HEK293 (cell line): ENCODE measurements at regions not wholly inside any gene's neighbourhood (a gene's known extent, or its start where the extent isn't known, plus 50 kb on each side); places are given as distances from the start of the nearest gene placed in this dataset.
A peak's percentile ranks its signal among the peaks of the same experiment; 100 is the strongest.

Experiments used
- CTCF ChIA-PET: fragments of 350-600 bp; formaldehyde crosslinking; extraction: SDS; loops from one replicate; lab custom pipeline; 2021; ENCODE audit warnings: antibody characterized with exemption; lab: Yijun Ruan, JAX
- POLR2A ChIA-PET: fragments of 300-600 bp; formaldehyde crosslinking; extraction: SDS; loops from one replicate; lab custom pipeline; 2020; ENCODE audit warnings: antibody characterized with exemption, inconsistent platforms; lab: Yijun Ruan, JAX
- H3K27ac ChIP-seq: fragments of 200-500 bp; sonication (Bioruptor generic); 2 replicates; pipeline ENCODE4 v1.5.1; 2014; ENCODE audit warnings: low read depth, low read length, control low read depth, inconsistent platforms; ENCODE audit errors: extremely low read depth
- H3K36me3 ChIP-seq, 2 experiments: fragments of 200-500 bp in 1 of 2; sonication (Bioruptor generic) in 1 of 2; 1 replicate in 1 of 2; 2 replicates in 1 of 2; pipeline ENCODE4 v1.5.1; 2014 to 2017; ENCODE audit warnings: inconsistent platforms in 2 of 2, low read length in 2 of 2; ENCODE audit not compliant: control insufficient read depth in 2 of 2, insufficient read depth in 1 of 2
- H3K4me1 ChIP-seq: fragments of 200-500 bp; sonication (Bioruptor generic); 2 replicates; pipeline ENCODE4 v1.5.1; 2014; ENCODE audit warnings: mild to moderate bottlenecking, low read length, inconsistent platforms; ENCODE audit not compliant: control insufficient read depth, insufficient read depth
- H3K4me3 ChIP-seq: 2 replicates; pipeline ENCODE4 v1.5.1; 2011; ENCODE audit warnings: low read depth, mild to moderate bottlenecking, control low read depth, low read length, moderate library complexity
- H3K9me3 ChIP-seq: fragments of 200-500 bp; sonication (Bioruptor generic); 2 replicates; pipeline ENCODE4 v1.5.1; 2014; ENCODE audit warnings: low read depth, low read length, inconsistent platforms; ENCODE audit not compliant: control insufficient read depth, insufficient read depth
- GLI2 ChIP-seq: fragments of 450-650 bp; formaldehyde crosslinking; IDR thresholded peaks from 2 replicates; pipeline ENCODE4; 2017; ENCODE audit warnings: missing biosample characterization, missing genetic modification characterization, low read depth, borderline replicate concordance
- GLIS2 ChIP-seq: fragments of 450-650 bp; formaldehyde crosslinking; IDR thresholded peaks from 2 replicates; pipeline ENCODE4 v1.5.1; 2016; ENCODE audit warnings: missing biosample characterization, missing genetic modification characterization
- SALL2 ChIP-seq: fragments of 450-650 bp; formaldehyde crosslinking; IDR thresholded peaks from 2 replicates; pipeline ENCODE4 v1.5.0; 2017; ENCODE audit warnings: missing biosample characterization, mild to moderate bottlenecking, missing genetic modification characterization, borderline replicate concordance
- ZNF10 ChIP-seq: fragments of 450-650 bp; formaldehyde crosslinking; IDR thresholded peaks from 2 replicates; pipeline ENCODE4 v1.5.1; 2017; ENCODE audit warnings: missing biosample characterization, missing genetic modification characterization
- ZNF391 ChIP-seq: fragments of 450-650 bp; formaldehyde crosslinking; IDR thresholded peaks from 2 replicates; pipeline ENCODE4 v1.5.1; 2016; ENCODE audit warnings: low read depth, missing biosample characterization, missing genetic modification characterization, borderline replicate concordance
- ZNF423 ChIP-seq: fragments of 450-650 bp; formaldehyde crosslinking; IDR thresholded peaks from 2 replicates; pipeline ENCODE4 v1.5.1; 2016; ENCODE audit warnings: missing biosample characterization, missing genetic modification characterization
- ZNF521 ChIP-seq: fragments of 450-650 bp; formaldehyde crosslinking; IDR thresholded peaks from 2 replicates; pipeline ENCODE4 v1.5.1; 2017; ENCODE audit warnings: missing biosample characterization, mild to moderate bottlenecking, missing genetic modification characterization
- ZNF580 ChIP-seq: fragments of 450-650 bp; formaldehyde crosslinking; IDR thresholded peaks from 2 replicates; pipeline ENCODE4 v1.5.1; 2016; ENCODE audit warnings: missing biosample characterization, missing genetic modification characterization
- ZNF639 ChIP-seq: fragments of 450-650 bp; formaldehyde crosslinking; IDR thresholded peaks from 2 replicates; pipeline ENCODE4 v1.5.1; 2016; ENCODE audit warnings: missing biosample characterization, missing genetic modification characterization
- ZNF791 ChIP-seq: fragments of 450-650 bp; formaldehyde crosslinking; IDR thresholded peaks from 2 replicates; pipeline ENCODE4 v1.5.1; 2016; ENCODE audit warnings: missing biosample characterization, missing genetic modification characterization
- TF ChIP-seq, protein P1 (sequence below): fragments of 450-650 bp; formaldehyde crosslinking; IDR thresholded peaks from 2 replicates; pipeline ENCODE4 v1.5.1; 2016; ENCODE audit warnings: missing biosample characterization, missing genetic modification characterization
- TF ChIP-seq, protein P2 (sequence below): fragments of 450-650 bp; formaldehyde crosslinking; IDR thresholded peaks from 2 replicates; pipeline ENCODE4 v1.5.1; 2016; ENCODE audit warnings: missing biosample characterization, missing genetic modification characterization, borderline replicate concordance
- TF ChIP-seq, protein P3 (sequence below): fragments of 450-650 bp; formaldehyde crosslinking; conservative IDR thresholded peaks from 2 replicates; pipeline ENCODE4 v1.5.1; 2016; ENCODE audit warnings: low read depth, missing biosample characterization, missing genetic modification characterization
- TF ChIP-seq, protein P4 (sequence below): fragments of 450-650 bp; formaldehyde crosslinking; IDR thresholded peaks from 2 replicates; pipeline ENCODE4 v1.5.1; 2016; ENCODE audit warnings: missing biosample characterization, missing genetic modification characterization
- TF ChIP-seq, protein P5 (sequence below): IDR thresholded peaks from 2 replicates; pipeline ENCODE4 v1.6.1; 2011; ENCODE audit warnings: mild to moderate bottlenecking, low read depth, low read length, borderline replicate concordance
- TF ChIP-seq, protein P6 (sequence below): fragments of 450-650 bp; formaldehyde crosslinking; IDR thresholded peaks from 2 replicates; pipeline ENCODE4 v1.5.1; 2017; ENCODE audit warnings: missing biosample characterization, missing genetic modification characterization

GRCh38 chr9:109857336-109857735 is 77.3 kb downstream of the PALM2AKAP2 start:
- Histone ChIP-seq H3K9me3 (no peaks in the 10 kb centered on the region), H3K27ac (no peak overlapping the region), H3K4me1 (no peaks in the 10 kb centered on the region), H3K36me3 (no peaks in the 10 kb centered on the region), H3K4me3 (no peak overlapping the region)
- ChIA-PET CTCF (interaction anchor here (1.2 to 1.8 kb wide), 2 partner anchors 41 to 46 kb away, joined by 3 to 4 read pairs; no protein-coding TSS in a partner anchor), POLR2A (no interaction called here)
- TF ChIP-seq GLI2 (tag by site-specific recombination) (no peak), ZNF391 (tag by site-specific recombination) (no peak)

GRCh38 chr9:109859447-109859846 is 79.4 kb downstream of the PALM2AKAP2 start:
- POLR2A ChIA-PET, result no interaction called here

GRCh38 chr9:109860521-109860920 is 80.5 kb downstream of the PALM2AKAP2 start:
- H3K9me3 ChIP-seq, result no peaks in the 10 kb centered on the region
- H3K36me3 ChIP-seq, result no peaks in the 10 kb centered on the region
- H3K4me1 ChIP-seq, result no peaks in the 10 kb centered on the region
- H3K4me3 ChIP-seq, result no peak overlapping the region
- H3K27ac ChIP-seq, result no peak overlapping the region
- CTCF ChIA-PET, result interaction anchor here (0.6 to 1.8 kb wide), 7 partner anchors 18 to 303 kb away, joined by 3 to 8 read pairs (median 4); no protein-coding TSS in a partner anchor
- POLR2A ChIA-PET, result no interaction called here
- TF ChIP-seq ZNF423 (tag by site-specific recombination), result no peak
- TF ChIP-seq, protein P1, sequence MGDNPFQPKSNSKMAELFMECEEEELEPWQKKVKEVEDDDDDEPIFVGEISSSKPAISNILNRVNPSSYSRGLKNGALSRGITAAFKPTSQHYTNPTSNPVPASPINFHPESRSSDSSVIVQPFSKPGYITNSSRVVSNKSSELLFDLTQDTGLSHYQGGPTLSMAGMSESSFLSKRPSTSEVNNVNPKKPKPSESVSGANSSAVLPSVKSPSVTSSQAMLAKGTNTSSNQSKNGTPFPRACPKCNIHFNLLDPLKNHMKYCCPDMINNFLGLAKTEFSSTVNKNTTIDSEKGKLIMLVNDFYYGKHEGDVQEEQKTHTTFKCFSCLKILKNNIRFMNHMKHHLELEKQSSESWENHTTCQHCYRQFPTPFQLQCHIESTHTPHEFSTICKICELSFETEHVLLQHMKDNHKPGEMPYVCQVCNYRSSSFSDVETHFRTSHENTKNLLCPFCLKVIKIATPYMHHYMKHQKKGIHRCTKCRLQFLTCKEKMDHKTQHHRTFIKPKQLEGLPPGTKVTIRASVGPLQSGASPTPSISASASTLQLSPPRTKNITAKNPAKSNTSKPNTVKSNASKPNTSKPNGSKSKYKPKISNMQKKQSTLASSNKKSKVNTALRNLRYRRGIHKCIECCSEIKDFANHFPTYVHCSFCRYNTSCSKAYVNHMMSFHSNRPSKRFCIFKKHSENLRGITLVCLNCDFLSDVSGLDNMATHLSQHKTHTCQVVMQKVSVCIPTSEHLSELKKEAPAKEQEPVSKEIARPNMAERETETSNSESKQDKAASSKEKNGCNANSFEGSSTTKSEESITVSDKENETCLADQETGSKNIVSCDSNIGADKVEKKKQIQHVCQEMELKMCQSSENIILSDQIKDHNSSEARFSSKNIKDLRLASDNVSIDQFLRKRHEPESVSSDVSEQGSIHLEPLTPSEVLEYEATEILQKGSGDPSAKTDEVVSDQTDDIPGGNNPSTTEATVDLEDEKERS (tag by site-specific recombination), result no peak
- TF ChIP-seq ZNF791 (tag by site-specific recombination), result no peak
- TF ChIP-seq GLIS2 (tag by site-specific recombination), result no peak
- TF ChIP-seq, protein P2, sequence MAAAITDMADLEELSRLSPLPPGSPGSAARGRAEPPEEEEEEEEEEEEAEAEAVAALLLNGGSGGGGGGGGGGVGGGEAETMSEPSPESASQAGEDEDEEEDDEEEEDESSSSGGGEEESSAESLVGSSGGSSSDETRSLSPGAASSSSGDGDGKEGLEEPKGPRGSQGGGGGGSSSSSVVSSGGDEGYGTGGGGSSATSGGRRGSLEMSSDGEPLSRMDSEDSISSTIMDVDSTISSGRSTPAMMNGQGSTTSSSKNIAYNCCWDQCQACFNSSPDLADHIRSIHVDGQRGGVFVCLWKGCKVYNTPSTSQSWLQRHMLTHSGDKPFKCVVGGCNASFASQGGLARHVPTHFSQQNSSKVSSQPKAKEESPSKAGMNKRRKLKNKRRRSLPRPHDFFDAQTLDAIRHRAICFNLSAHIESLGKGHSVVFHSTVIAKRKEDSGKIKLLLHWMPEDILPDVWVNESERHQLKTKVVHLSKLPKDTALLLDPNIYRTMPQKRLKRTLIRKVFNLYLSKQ (tag by site-specific recombination), result no peak
- TF ChIP-seq, protein P3, sequence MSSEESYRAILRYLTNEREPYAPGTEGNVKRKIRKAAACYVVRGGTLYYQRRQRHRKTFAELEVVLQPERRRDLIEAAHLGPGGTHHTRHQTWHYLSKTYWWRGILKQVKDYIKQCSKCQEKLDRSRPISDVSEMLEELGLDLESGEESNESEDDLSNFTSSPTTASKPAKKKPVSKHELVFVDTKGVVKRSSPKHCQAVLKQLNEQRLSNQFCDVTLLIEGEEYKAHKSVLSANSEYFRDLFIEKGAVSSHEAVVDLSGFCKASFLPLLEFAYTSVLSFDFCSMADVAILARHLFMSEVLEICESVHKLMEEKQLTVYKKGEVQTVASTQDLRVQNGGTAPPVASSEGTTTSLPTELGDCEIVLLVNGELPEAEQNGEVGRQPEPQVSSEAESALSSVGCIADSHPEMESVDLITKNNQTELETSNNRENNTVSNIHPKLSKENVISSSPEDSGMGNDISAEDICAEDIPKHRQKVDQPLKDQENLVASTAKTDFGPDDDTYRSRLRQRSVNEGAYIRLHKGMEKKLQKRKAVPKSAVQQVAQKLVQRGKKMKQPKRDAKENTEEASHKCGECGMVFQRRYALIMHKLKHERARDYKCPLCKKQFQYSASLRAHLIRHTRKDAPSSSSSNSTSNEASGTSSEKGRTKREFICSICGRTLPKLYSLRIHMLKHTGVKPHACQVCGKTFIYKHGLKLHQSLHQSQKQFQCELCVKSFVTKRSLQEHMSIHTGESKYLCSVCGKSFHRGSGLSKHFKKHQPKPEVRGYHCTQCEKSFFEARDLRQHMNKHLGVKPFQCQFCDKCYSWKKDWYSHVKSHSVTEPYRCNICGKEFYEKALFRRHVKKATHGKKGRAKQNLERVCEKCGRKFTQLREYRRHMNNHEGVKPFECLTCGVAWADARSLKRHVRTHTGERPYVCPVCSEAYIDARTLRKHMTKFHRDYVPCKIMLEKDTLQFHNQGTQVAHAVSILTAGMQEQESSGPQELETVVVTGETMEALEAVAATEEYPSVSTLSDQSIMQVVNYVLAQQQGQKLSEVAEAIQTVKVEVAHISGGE (tag by site-specific recombination), result no peak
- no peak for TF ChIP-seq ZNF580 (tag by site-specific recombination)
- TF ChIP-seq, protein P4, sequence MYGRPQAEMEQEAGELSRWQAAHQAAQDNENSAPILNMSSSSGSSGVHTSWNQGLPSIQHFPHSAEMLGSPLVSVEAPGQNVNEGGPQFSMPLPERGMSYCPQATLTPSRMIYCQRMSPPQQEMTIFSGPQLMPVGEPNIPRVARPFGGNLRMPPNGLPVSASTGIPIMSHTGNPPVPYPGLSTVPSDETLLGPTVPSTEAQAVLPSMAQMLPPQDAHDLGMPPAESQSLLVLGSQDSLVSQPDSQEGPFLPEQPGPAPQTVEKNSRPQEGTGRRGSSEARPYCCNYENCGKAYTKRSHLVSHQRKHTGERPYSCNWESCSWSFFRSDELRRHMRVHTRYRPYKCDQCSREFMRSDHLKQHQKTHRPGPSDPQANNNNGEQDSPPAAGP (tag by site-specific recombination), result no peak
- TF ChIP-seq ZNF639 (tag by site-specific recombination), result no peak
- TF ChIP-seq, protein P5, sequence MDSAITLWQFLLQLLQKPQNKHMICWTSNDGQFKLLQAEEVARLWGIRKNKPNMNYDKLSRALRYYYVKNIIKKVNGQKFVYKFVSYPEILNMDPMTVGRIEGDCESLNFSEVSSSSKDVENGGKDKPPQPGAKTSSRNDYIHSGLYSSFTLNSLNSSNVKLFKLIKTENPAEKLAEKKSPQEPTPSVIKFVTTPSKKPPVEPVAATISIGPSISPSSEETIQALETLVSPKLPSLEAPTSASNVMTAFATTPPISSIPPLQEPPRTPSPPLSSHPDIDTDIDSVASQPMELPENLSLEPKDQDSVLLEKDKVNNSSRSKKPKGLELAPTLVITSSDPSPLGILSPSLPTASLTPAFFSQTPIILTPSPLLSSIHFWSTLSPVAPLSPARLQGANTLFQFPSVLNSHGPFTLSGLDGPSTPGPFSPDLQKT, result no peak
- TF ChIP-seq ZNF521 (tag by site-specific recombination), result no peak

More at GRCh38 chr9:109859447-109859846, 79.4 kb downstream of the PALM2AKAP2 start:
- Histone ChIP-seq H3K4me3 (no peak overlapping the region), H3K4me1 (no peaks in the 10 kb centered on the region), H3K36me3 (no peaks in the 10 kb centered on the region), H3K9me3 (no peaks in the 10 kb centered on the region), H3K27ac (no peak overlapping the region)
- CTCF ChIA-PET, result interaction anchor here (0.8 to 1.8 kb wide), 11 partner anchors 9 to 302 kb away, joined by 3 to 8 read pairs (median 4); no protein-coding TSS in a partner anchor
- TF ChIP-seq, protein P6, sequence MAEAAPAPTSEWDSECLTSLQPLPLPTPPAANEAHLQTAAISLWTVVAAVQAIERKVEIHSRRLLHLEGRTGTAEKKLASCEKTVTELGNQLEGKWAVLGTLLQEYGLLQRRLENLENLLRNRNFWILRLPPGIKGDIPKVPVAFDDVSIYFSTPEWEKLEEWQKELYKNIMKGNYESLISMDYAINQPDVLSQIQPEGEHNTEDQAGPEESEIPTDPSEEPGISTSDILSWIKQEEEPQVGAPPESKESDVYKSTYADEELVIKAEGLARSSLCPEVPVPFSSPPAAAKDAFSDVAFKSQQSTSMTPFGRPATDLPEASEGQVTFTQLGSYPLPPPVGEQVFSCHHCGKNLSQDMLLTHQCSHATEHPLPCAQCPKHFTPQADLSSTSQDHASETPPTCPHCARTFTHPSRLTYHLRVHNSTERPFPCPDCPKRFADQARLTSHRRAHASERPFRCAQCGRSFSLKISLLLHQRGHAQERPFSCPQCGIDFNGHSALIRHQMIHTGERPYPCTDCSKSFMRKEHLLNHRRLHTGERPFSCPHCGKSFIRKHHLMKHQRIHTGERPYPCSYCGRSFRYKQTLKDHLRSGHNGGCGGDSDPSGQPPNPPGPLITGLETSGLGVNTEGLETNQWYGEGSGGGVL (tag by site-specific recombination), result no peak
- TF ChIP-seq ZNF10 (tag by site-specific recombination) (peak; percentile 87), SALL2 (tag by site-specific recombination) (no peak)
